ENCODE measurements at regions not wholly inside any gene's neighbourhood (a gene's known extent, or its start where the extent isn't known, plus 50 kb on each side); places are given as distances from the start of the nearest gene placed in this dataset.
A peak's percentile ranks its signal among the peaks of the same experiment; 100 is the strongest.

DNA sequence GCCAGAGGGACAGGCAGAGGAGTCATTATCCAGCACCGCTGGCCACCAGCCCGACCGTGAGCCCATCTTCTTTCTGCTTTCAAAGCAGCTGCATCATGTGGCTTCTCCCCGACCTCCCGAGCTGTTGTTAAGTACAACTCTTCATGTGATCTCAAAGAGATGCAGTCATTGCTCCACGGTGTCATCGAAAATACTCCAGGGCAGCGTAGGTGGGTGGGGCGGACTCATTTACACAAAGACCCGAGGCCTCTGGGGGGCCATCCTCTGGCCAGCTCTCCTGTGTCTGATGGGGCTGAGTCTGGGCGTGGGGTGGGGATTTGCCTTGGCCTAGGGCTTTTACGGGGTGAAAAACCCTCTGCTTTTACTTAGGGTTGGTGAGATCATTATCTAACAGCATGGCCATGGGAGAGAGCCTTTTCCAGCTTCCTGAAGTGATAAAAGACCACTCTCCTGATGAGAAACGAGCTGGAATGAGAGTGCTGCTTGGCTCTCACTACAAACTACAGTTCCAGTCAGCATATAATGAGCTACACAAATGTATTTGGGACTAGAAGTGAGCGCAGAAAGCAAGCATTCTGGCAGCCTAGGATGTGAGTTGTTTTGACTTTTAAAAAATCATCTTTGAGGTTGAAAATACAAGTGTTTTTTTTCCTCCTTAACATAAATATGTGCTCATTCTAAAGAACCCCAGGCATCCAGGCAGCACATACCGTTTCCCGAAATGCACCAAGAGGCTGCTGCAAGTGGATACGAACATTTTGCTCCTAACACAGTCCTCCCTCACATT is 165.0 kb downstream of the RHOU start:
- TF ChIP-seq, protein P1, sequence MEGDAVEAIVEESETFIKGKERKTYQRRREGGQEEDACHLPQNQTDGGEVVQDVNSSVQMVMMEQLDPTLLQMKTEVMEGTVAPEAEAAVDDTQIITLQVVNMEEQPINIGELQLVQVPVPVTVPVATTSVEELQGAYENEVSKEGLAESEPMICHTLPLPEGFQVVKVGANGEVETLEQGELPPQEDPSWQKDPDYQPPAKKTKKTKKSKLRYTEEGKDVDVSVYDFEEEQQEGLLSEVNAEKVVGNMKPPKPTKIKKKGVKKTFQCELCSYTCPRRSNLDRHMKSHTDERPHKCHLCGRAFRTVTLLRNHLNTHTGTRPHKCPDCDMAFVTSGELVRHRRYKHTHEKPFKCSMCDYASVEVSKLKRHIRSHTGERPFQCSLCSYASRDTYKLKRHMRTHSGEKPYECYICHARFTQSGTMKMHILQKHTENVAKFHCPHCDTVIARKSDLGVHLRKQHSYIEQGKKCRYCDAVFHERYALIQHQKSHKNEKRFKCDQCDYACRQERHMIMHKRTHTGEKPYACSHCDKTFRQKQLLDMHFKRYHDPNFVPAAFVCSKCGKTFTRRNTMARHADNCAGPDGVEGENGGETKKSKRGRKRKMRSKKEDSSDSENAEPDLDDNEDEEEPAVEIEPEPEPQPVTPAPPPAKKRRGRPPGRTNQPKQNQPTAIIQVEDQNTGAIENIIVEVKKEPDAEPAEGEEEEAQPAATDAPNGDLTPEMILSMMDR (conservative IDR thresholded peaks at IDR 0.05), result no peak
- H3K27ac ChIP-seq, result no peak overlapping the region

DNA sequence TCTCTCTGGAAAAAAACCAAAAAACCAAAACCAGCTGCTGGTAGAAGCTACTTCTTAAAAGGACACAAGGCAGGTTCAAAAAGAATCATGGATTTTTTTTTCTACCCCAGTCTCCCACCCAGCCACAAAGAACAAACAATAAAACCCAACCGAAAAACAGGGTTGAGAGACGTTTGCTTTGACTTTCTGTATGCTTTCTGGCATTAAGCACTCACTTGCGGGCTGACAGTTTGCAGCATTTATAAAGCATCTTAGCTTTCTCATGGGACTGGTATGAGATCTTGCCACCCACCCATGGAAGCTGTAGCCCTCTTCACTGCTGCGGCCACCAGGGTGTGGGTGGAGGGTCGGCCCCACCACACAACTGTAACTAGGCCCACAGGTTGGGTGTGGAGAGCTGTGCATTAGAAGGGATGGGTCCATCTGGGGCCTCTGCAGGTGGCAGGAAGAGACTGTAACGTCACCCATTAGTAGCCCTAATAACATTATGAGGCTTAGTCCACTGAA is 165.7 kb downstream of the RHOU start:
- no peak overlapping the region for H3K27ac ChIP-seq
- TF ChIP-seq, protein P1 (conservative IDR thresholded peaks at IDR 0.05), result no peak

DNA sequence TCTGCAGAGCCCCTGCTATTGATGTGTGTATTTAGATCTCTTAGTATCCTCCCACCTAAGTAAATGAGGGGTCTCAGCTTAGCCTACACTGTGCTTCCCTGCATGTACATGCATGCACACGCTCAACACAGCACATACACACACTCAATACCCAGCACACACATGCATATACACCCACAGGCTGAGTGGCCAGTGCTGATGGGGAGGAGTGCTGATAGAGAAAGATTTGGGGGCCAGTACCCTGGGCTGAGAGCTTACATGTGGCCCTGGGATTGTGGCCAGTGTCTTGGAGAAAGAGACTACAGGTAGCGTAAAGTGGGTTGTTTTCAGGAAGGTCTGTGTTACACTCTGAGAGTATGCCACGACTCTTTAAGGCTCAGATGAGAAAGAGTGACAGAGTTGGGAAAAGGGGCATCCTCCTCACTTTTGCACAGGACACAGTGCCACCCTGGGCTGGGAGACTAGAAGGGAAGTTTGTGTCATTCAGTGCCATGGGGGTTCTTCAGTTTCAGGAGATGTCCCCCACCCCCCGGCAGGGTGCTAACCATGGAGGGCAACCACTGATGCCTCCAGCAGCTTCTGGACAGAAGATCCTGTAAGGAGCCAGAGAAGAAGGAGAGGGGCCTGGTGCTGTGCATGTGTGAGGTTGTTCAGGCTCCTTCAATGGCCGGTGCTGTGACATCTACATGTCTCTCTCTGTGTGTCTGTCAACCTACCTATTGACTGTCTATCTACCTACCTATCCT is 166.8 kb downstream of the RHOU start:
- peak overlapping the region; percentile 91 for H3K27ac ChIP-seq
- TF ChIP-seq, protein P1 (conservative IDR thresholded peaks at IDR 0.05), result no peak

DNA sequence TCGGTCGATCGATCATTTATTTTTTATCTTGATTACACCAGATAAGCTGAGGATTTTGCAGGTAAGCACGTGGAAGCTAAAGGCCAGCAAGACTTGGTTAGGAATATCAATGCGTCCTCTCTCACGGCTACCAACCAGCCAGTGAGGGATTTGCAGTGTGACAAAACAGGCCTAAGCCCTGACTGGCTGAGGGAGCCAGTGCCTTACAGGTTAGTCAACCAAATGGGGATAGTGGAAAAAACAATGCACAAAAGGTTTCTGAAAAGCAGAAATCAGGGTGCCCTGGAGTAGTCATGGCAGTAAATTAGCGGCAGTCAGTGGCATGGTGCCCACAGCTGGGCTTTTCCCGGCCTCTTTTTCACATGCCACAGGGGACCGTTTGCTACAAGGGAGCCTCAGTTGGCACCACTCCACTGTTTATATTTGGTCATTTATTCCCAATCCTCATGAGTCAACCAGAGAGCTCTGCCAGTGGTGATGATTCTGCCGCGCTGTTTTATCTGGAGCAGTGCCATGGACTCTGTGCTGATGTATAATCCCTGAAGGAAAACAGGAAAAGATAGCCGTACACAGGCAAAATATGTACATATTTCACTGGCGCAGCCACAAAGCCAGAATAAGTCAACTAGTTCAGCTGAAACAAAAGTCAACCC is 167.6 kb downstream of the RHOU start:
- peak overlapping the region; percentile 91 for H3K27ac ChIP-seq
- TF ChIP-seq, protein P1 (conservative IDR thresholded peaks at IDR 0.05), result no peak

DNA sequence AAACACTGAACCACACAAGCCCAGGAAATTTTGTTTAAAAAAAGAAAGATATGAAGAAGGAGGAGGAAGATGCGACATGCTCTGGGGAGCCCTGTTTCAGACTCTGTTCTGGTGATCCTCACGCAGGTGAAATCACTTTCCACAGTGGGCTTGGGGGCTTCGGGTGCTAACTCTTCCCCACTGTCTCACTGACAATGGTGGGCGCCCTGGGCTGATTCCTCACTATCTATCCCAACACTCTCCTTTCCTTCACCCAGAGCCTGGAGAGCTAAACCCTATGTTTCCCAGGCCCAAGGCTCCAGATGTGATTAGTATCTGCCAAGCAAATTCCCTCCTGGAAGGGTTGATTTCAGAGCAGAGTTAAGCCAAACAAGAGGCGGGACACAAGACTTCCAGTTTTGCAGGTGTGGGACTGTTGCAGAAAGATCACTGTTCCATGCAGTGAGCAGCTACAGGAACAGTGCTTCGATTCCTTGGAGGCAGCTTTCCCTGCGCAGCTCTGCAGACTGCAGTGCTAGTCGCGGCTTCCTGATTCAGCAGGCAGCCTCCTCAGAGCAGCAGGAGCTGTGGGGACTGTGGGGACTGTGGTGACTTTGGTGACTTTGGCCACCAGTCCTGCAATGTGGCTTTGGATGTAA is 168.3 kb downstream of the RHOU start:
- H3K27ac ChIP-seq, result peak overlapping the region; percentile 91
- TF ChIP-seq, protein P1 (conservative IDR thresholded peaks at IDR 0.05), result no peak

DNA sequence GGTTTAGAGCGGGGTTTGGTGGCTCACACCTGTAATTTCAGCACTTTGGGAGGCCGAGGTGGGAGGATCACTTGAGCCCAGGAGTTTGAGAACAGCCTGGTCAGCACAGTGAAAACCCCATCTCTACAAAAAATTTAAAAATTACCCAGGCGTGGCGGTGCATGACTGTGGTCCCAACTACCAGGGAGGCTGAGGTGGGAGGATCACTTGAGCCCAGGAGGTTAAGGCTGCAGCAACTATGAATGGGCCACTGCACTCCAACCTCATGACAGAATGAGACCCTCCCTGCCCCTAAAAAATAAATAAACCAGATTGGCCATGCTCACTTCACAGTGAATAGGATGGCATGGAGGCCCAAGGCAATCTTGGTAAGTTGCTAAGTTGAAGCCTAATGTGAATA is 168.9 kb downstream of the RHOU start:
- TF ChIP-seq, protein P1 (conservative IDR thresholded peaks at IDR 0.05), result no peak
- peak overlapping the region; percentile 91 for H3K27ac ChIP-seq
